SK-N-MC (cell line): ENCODE measurements at regions not wholly inside any gene's neighbourhood (a gene's known extent, or its start where the extent isn't known, plus 50 kb on each side); places are given as distances from the start of the nearest gene placed in this dataset.

Experiments
- DNase-seq: peaks from one replicate; pipeline ENCODE4 v3.0.0-alpha.2; 2011; ENCODE audit warnings: low read depth, low spot score
- H3K27ac ChIP-seq: fragments of 200-600 bp; sonication (generic); 2 replicates; pipeline ENCODE4 v1.5.1; 2016; ENCODE audit warnings: mixed run types
- H3K36me3 ChIP-seq: fragments of 200-600 bp; sonication (generic); 2 replicates; pipeline ENCODE4 v1.6.1; 2017; ENCODE audit warnings: antibody characterized with exemption, low read length, mixed read lengths; ENCODE audit not compliant: insufficient read depth
- H3K4me3 ChIP-seq: fragments of 200-600 bp; sonication (generic); 2 replicates; pipeline ENCODE4 v1.5.1; 2016
- H3K9ac ChIP-seq: fragments of 200-600 bp; sonication (generic); 2 replicates; pipeline ENCODE4 v1.8.0; 2017; ENCODE audit warnings: mixed run types, mixed read lengths; ENCODE audit not compliant: insufficient read length
- H3K9me3 ChIP-seq: fragments of 200-600 bp; sonication (generic); 2 replicates; pipeline ENCODE4 v1.6.1; 2017; ENCODE audit warnings: low read depth, mild to moderate bottlenecking, antibody characterized with exemption, low read length, moderate library complexity, mixed read lengths
- EZH2 ChIP-seq: fragments of 200-600 bp; sonication (generic); IDR thresholded peaks from one replicate; pipeline ENCODE4 v1.6.1; 2017; ENCODE audit warnings: antibody characterized with exemption
- FOXP2 ChIP-seq: optimal IDR thresholded peaks from 2 replicates; pipeline ENCODE3; 2011; ENCODE audit warnings: mild to moderate bottlenecking, moderate library complexity; ENCODE audit not compliant: insufficient read depth; ENCODE audit errors: extremely low read length, control extremely low read depth
- POLR2AphosphoS5 ChIP-seq: IDR thresholded peaks from 2 replicates; pipeline ENCODE4 v1.6.1; 2012; ENCODE audit warnings: mild to moderate bottlenecking, low read depth, low read length, borderline replicate concordance

- Histone ChIP-seq H3K9me3 (no peaks in the 10 kb centered on the region), H3K4me3 (no peak overlapping the region)
These were observed 122.0 kb downstream of the PCDH7 start for GRCh38 chr4:30842142-30842541.

GRCh38 chr4:30842689-30843088, 122.5 kb downstream of the PCDH7 start:
- H3K36me3 ChIP-seq: no peaks in the 10 kb centered on the region
- no peak for DNase-seq
- H3K27ac ChIP-seq: no peak overlapping the region
- no peaks in the 10 kb centered on the region for H3K9me3 ChIP-seq
- no peak overlapping the region for H3K4me3 ChIP-seq
- TF ChIP-seq FOXP2 (no peak), EZH2 (no peak), POLR2AphosphoS5 (no peak)
- no peak overlapping the region for H3K9ac ChIP-seq

More at GRCh38 chr4:30842142-30842541, 122.0 kb downstream of the PCDH7 start:
- DNase-seq: no peak
- no peak overlapping the region for H3K9ac ChIP-seq
- no peaks in the 10 kb centered on the region for H3K36me3 ChIP-seq
- TF ChIP-seq FOXP2 (no peak), POLR2AphosphoS5 (no peak), EZH2 (no peak)
- H3K27ac ChIP-seq: no peak overlapping the region

- H3K9ac ChIP-seq: no peak overlapping the region
- no peaks in the 10 kb centered on the region for H3K9me3 ChIP-seq
- no peak overlapping the region for H3K27ac ChIP-seq
- no peak for DNase-seq
- no peak overlapping the region for H3K4me3 ChIP-seq
- TF ChIP-seq FOXP2 (no peak), EZH2 (no peak), POLR2AphosphoS5 (no peak)
- no peaks in the 10 kb centered on the region for H3K36me3 ChIP-seq
These were observed 124.9 kb downstream of the PCDH7 start for GRCh38 chr4:30844861-30845582.

GRCh38 chr4:30847167-30847566, 127.0 kb downstream of the PCDH7 start:
- Histone ChIP-seq H3K9ac (no peak overlapping the region), H3K27ac (no peak overlapping the region)

GRCh38 chr4:30847958-30848357, 127.8 kb downstream of the PCDH7 start:
- no peak for DNase-seq
- TF ChIP-seq FOXP2: no peak
- TF ChIP-seq POLR2AphosphoS5: no peak
- no peak for TF ChIP-seq EZH2
- no peak overlapping the region for H3K9ac ChIP-seq
- H3K4me3 ChIP-seq: no peak overlapping the region
- no peaks in the 10 kb centered on the region for H3K9me3 ChIP-seq
- no peaks in the 10 kb centered on the region for H3K36me3 ChIP-seq
- H3K27ac ChIP-seq: no peak overlapping the region

More at GRCh38 chr4:30847167-30847566, 127.0 kb downstream of the PCDH7 start:
- no peak overlapping the region for H3K4me3 ChIP-seq
- DNase-seq: no peak
- TF ChIP-seq FOXP2: no peak
- TF ChIP-seq EZH2: no peak
- TF ChIP-seq POLR2AphosphoS5: no peak
- H3K9me3 ChIP-seq: no peaks in the 10 kb centered on the region
- H3K36me3 ChIP-seq: no peaks in the 10 kb centered on the region

GRCh38 chr4:30854531-30854930, 134.4 kb downstream of the PCDH7 start:
- TF ChIP-seq FOXP2: no peak
- no peak for TF ChIP-seq POLR2AphosphoS5
- no peak for TF ChIP-seq EZH2
- DNase-seq: no peak
- no peak overlapping the region for H3K9ac ChIP-seq
- H3K4me3 ChIP-seq: no peak overlapping the region
- no peaks in the 10 kb centered on the region for H3K36me3 ChIP-seq
- no peaks in the 10 kb centered on the region for H3K9me3 ChIP-seq
- H3K27ac ChIP-seq: no peak overlapping the region

- H3K4me3 ChIP-seq: no peak overlapping the region
- no peak for DNase-seq
- no peak overlapping the region for H3K27ac ChIP-seq
- H3K9me3 ChIP-seq: no peaks in the 10 kb centered on the region
- no peak overlapping the region for H3K9ac ChIP-seq
- no peak for TF ChIP-seq EZH2
- no peak for TF ChIP-seq POLR2AphosphoS5
- no peak for TF ChIP-seq FOXP2
- H3K36me3 ChIP-seq: no peaks in the 10 kb centered on the region
These were observed 135.1 kb downstream of the PCDH7 start for GRCh38 chr4:30855232-30855631.

- H3K9ac ChIP-seq: no peak overlapping the region
- no peak for DNase-seq
- TF ChIP-seq FOXP2: no peak
- no peak for TF ChIP-seq EZH2
- no peak for TF ChIP-seq POLR2AphosphoS5
- no peak overlapping the region for H3K27ac ChIP-seq
- H3K9me3 ChIP-seq: no peaks in the 10 kb centered on the region
- H3K4me3 ChIP-seq: no peak overlapping the region
- no peaks in the 10 kb centered on the region for H3K36me3 ChIP-seq
These were observed 136.8 kb downstream of the PCDH7 start for GRCh38 chr4:30856795-30857564.
